ENCODE measurements at regions not wholly inside any gene's neighbourhood (a gene's known extent, or its start where the extent isn't known, plus 50 kb on each side); places are given as distances from the start of the nearest gene placed in this dataset.

- intact Hi-C loops (cut with DNase I), result loop anchor here (5.0 to 10.0 kb wide), 2 partner anchors 118 to 280 kb away; partner anchors contain the start of gene CCND2 (in 1 of the 2)
- TF ChIP-seq POLR2A (IDR thresholded peaks at IDR 0.05) (no peak), CTCF (IDR thresholded peaks at IDR 0.05) (no peak)
- WGBS, 4 donors, result 71 to 78% (median 75%) methylated on average over 3 of the region's 3 CpGs
- no peak for DNase-seq
- H3K27me3 ChIP-seq, result no peaks in the 10 kb centered on the region
- H3K9me3 ChIP-seq (replicated peaks in 1 of 3), result no peaks in the 10 kb centered on the region
- H3K36me3 ChIP-seq (replicated peaks in 1 of 2), result no peaks in the 10 kb centered on the region
- no peak overlapping the region for H3K27ac ChIP-seq
- no peak overlapping the region for H3K4me3 ChIP-seq
- H3K4me1 ChIP-seq (replicated peaks in 1 of 2), result no peaks in the 10 kb centered on the region
Observed at GRCh38 chr12:3994500-3994899, 121.3 kb upstream of the PARP11 start.

- TF ChIP-seq CTCF (IDR thresholded peaks at IDR 0.05) (no peak), POLR2A (IDR thresholded peaks at IDR 0.05) (no peak)
- H3K4me1 ChIP-seq (replicated peaks in 1 of 2), result no peaks in the 10 kb centered on the region
- H3K4me3 ChIP-seq, result no peak overlapping the region
- no peaks in the 10 kb centered on the region for H3K9me3 ChIP-seq (replicated peaks in 1 of 3)
- no peaks in the 10 kb centered on the region for H3K27me3 ChIP-seq
- H3K27ac ChIP-seq, result no peak overlapping the region
- DNase-seq, result no peak
- H3K36me3 ChIP-seq (replicated peaks in 1 of 2), result no peaks in the 10 kb centered on the region
- 58 to 71% (median 67%) methylated on average over 4 of the region's 4 CpGs for WGBS, 4 donors
- intact Hi-C loops (cut with DNase I), result loop anchor here (5.0 to 10.0 kb wide), 2 partner anchors 119 to 282 kb away; partner anchors contain the start of gene CCND2 (in 1 of the 2)
Observed at GRCh38 chr12:3992945-3993344, 119.7 kb upstream of the PARP11 start.

- H3K27ac ChIP-seq, result no peak overlapping the region
- TF ChIP-seq CTCF (IDR thresholded peaks at IDR 0.05) (no peak), POLR2A (IDR thresholded peaks at IDR 0.05) (no peak)
- no peaks in the 10 kb centered on the region for H3K27me3 ChIP-seq
- intact Hi-C loops (cut with DNase I), result loop anchor here (5.0 to 10.0 kb wide), 2 partner anchors 120 to 283 kb away; partner anchors contain the start of gene CCND2 (in 1 of the 2)
- no peaks in the 10 kb centered on the region for H3K4me1 ChIP-seq (replicated peaks in 1 of 2)
- 83 to 90% (median 85%) methylated on average over 11 of the region's 11 CpGs for WGBS, 4 donors
- H3K9me3 ChIP-seq (replicated peaks in 1 of 3), result no peaks in the 10 kb centered on the region
- no peak overlapping the region for H3K4me3 ChIP-seq
- H3K36me3 ChIP-seq (replicated peaks in 1 of 2), result no peaks in the 10 kb centered on the region
- DNase-seq, result no peak
Observed at GRCh38 chr12:3991798-3992580, 118.8 kb upstream of the PARP11 start.

- 79 to 88% (median 82%) methylated on average over 19 to 26 of the region's 26 CpGs for WGBS, 4 donors
- TF ChIP-seq CTCF (IDR thresholded peaks at IDR 0.05) (no peak), POLR2A (IDR thresholded peaks at IDR 0.05) (no peak)
- Histone ChIP-seq H3K27ac (no peak overlapping the region), H3K9me3 (replicated peaks in 1 of 3) (no peaks in the 10 kb centered on the region), H3K36me3 (replicated peaks in 1 of 2) (no peaks in the 10 kb centered on the region), H3K4me1 (replicated peaks in 1 of 2) (no peaks in the 10 kb centered on the region), H3K4me3 (no peak overlapping the region), H3K27me3 (no peaks in the 10 kb centered on the region)
- DNase-seq, result no peak
- intact Hi-C loops (cut with DNase I), result loop anchor here (5.0 to 10.0 kb wide), 2 partner anchors 122 to 284 kb away; partner anchors contain the start of gene CCND2 (in 1 of the 2)
Observed at GRCh38 chr12:3990501-3991280, 117.5 kb upstream of the PARP11 start.
